ENCODE measurements at regions not wholly inside any gene's neighbourhood (a gene's known extent, or its start where the extent isn't known, plus 50 kb on each side); places are given as distances from the start of the nearest gene placed in this dataset.

GRCh38 chr13:62598708-62599107, 1183.1 kb upstream of the PCDH20 start:
- TF ChIP-seq CTCF (IDR thresholded peaks at IDR 0.05) = no peak
- no peak for TF ChIP-seq POLR2A (IDR thresholded peaks at IDR 0.05)
